ENCODE measurements at regions not wholly inside any gene's neighbourhood (a gene's known extent, or its start where the extent isn't known, plus 50 kb on each side); places are given as distances from the start of the nearest gene placed in this dataset.

GRCh38 chr6:66848244-66848953 lies 1141.4 kb upstream of the EYS start:
- DNase-seq (ENCODE audit: low read depth, low spot score), result no peak
- H3K4me3 ChIP-seq (ENCODE audit: low read depth, low read length), result no peak overlapping the region
- POLR2A ChIA-PET, result no interaction called here
- TF ChIP-seq, protein P1, sequence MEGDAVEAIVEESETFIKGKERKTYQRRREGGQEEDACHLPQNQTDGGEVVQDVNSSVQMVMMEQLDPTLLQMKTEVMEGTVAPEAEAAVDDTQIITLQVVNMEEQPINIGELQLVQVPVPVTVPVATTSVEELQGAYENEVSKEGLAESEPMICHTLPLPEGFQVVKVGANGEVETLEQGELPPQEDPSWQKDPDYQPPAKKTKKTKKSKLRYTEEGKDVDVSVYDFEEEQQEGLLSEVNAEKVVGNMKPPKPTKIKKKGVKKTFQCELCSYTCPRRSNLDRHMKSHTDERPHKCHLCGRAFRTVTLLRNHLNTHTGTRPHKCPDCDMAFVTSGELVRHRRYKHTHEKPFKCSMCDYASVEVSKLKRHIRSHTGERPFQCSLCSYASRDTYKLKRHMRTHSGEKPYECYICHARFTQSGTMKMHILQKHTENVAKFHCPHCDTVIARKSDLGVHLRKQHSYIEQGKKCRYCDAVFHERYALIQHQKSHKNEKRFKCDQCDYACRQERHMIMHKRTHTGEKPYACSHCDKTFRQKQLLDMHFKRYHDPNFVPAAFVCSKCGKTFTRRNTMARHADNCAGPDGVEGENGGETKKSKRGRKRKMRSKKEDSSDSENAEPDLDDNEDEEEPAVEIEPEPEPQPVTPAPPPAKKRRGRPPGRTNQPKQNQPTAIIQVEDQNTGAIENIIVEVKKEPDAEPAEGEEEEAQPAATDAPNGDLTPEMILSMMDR (IDR thresholded peaks at IDR 0.05; ENCODE audit: insufficient read depth, low read length, missing control alignments), result no peak
- CTCF ChIA-PET, result no interaction called here

- TF ChIP-seq, protein P1 (IDR thresholded peaks at IDR 0.05; ENCODE audit: insufficient read depth, low read length, missing control alignments), result no peak
- no peak for DNase-seq (ENCODE audit: low read depth, low spot score)
- no peak overlapping the region for H3K4me3 ChIP-seq (ENCODE audit: low read depth, low read length)
- POLR2A ChIA-PET, result no interaction called here
- CTCF ChIA-PET, result no interaction called here
Observed at GRCh38 chr6:66838764-66839163, 1131.7 kb upstream of the EYS start.

GRCh38 chr6:66825539-66825938 lies 1118.5 kb upstream of the EYS start:
- no peak for DNase-seq (ENCODE audit: low read depth, low spot score)
- TF ChIP-seq, protein P1 (IDR thresholded peaks at IDR 0.05; ENCODE audit: insufficient read depth, low read length, missing control alignments), result no peak
- ChIA-PET POLR2A (no interaction called here), CTCF (no interaction called here)
- H3K4me3 ChIP-seq (ENCODE audit: low read depth, low read length), result no peak overlapping the region

GRCh38 chr6:66814156-66814555 lies 1107.1 kb upstream of the EYS start:
- DNase-seq (ENCODE audit: low read depth, low spot score), result no peak
- CTCF ChIA-PET, result no interaction called here
- POLR2A ChIA-PET, result no interaction called here

GRCh38 chr6:66808771-66809170 lies 1101.7 kb upstream of the EYS start:
- DNase-seq (ENCODE audit: low read depth, low spot score), result no peak
- ChIA-PET POLR2A (no interaction called here), CTCF (no interaction called here)
- TF ChIP-seq, protein P1 (IDR thresholded peaks at IDR 0.05; ENCODE audit: insufficient read depth, low read length, missing control alignments), result no peak
- no peak overlapping the region for H3K4me3 ChIP-seq (ENCODE audit: low read depth, low read length)

More at GRCh38 chr6:66814156-66814555, 1107.1 kb upstream of the EYS start:
- H3K4me3 ChIP-seq (ENCODE audit: low read depth, low read length), result no peak overlapping the region
- TF ChIP-seq, protein P1 (IDR thresholded peaks at IDR 0.05; ENCODE audit: insufficient read depth, low read length, missing control alignments), result no peak

GRCh38 chr6:66796987-66797386 lies 1090.0 kb upstream of the EYS start:
- TF ChIP-seq, protein P1 (IDR thresholded peaks at IDR 0.05; ENCODE audit: insufficient read depth, low read length, missing control alignments), result no peak
- POLR2A ChIA-PET, result no interaction called here
- CTCF ChIA-PET, result no interaction called here
- H3K4me3 ChIP-seq (ENCODE audit: low read depth, low read length), result no peak overlapping the region
- DNase-seq (ENCODE audit: low read depth, low spot score), result no peak

Measured in AG04449 (cell line).